ENCODE measurements at regions not wholly inside any gene's neighbourhood (a gene's known extent, or its start where the extent isn't known, plus 50 kb on each side); places are given as distances from the start of the nearest gene placed in this dataset.

DNA sequence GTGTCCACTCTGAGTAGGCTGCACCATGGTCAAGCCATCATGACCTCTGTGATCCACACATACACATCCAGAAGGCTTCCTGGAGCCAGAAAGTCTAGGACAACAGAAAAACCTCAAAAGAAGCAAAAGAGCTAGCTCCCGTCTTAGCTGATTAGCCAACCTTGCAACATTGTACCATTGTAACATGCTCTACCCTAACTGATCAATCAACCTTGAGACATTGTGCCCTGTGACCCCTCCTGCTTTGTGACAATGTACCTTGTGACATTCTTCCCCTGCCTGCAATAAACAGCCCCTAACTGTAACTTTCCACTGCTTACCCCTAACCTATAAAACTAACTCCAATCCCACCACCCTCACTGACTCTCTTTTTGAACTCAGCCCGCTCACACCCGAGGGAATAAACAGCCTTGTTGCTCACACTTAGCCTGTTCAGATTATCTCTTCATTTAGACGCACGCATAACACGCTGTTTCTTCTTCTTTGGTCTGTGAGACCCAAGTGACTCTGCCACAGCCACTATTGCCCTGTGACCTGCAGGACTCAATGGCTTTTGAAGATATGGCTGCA, 1104.6 kb downstream of the OTOL1 start:
- Histone ChIP-seq H3K27me3 (ENCODE audit: insufficient read depth, low read length) (no peaks in the 10 kb centered on the region), H3K4me1 (ENCODE audit: control insufficient read depth in 1 of 2, insufficient read depth in 2 of 2, low read length in 2 of 2) (peaks cover 0 to 5% of the 10 kb centered on the region in 2 experiments; a peak in 1 of 4 replicates), H3K9me3 (ENCODE audit: control insufficient read depth in 1 of 2, insufficient read depth in 1 of 2, low read depth in 1 of 2, low read length in 2 of 2) (no peaks in the 10 kb centered on the region), H3K79me2 (ENCODE audit: insufficient read depth, low read length) (no peaks in the 10 kb centered on the region), H3K4me2 (ENCODE audit: low read length) (no peak overlapping the region), H3K36me3 (ENCODE audit: control insufficient read depth in 1 of 2, insufficient read depth in 2 of 2, low read length in 2 of 2) (no peaks in the 10 kb centered on the region), H3K27ac (ENCODE audit: low read depth, low read length) (no peak overlapping the region), H3K9ac (ENCODE audit: low read length) (no peak overlapping the region), H3K9me2 (ENCODE audit: insufficient read depth) (no peaks in the 10 kb centered on the region), H3K4me3 (replicated peaks in 1 of 2; ENCODE audit: low read depth in 1 of 2, low read length in 2 of 2) (no peak overlapping the region), H4K20me1 (ENCODE audit: insufficient read depth) (no peaks in the 10 kb centered on the region), H2AFZ (ENCODE audit: low read depth, low read length, poor library complexity, severe bottlenecking) (no peak overlapping the region)
- ATAC-seq (no peak), DNase-seq (ENCODE audit: low read depth, low spot score) (no peak)
- RAD21 ChIA-PET (ENCODE audit: low non-redundant PET in 1 of 2, low total read pairs in 2 of 2, uncharacterized antibody in 2 of 2, unreplicated experiment in 2 of 2) = no interaction called here
- CTCF ChIA-PET = no interaction called here
- intact Hi-C loops (cut with micrococcal nuclease) = no loop called here
- no peak for TF ChIP-seq ZFX (IDR thresholded peaks at IDR 0.05)
- TF ChIP-seq SRF (IDR thresholded peaks at IDR 0.05; ENCODE audit: low read depth) = no peak
- TF ChIP-seq POLR2A (IDR thresholded peaks at IDR 0.05; ENCODE audit: borderline replicate concordance, extremely low read depth, insufficient read depth, insufficient read length) = no peak
- no peak for TF ChIP-seq ELF1 (IDR thresholded peaks at IDR 0.05; ENCODE audit: borderline replicate concordance, low read depth)
- TF ChIP-seq, protein P1, sequence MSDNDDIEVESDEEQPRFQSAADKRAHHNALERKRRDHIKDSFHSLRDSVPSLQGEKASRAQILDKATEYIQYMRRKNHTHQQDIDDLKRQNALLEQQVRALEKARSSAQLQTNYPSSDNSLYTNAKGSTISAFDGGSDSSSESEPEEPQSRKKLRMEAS (IDR thresholded peaks at IDR 0.05) = no peak
- TF ChIP-seq, protein P2, sequence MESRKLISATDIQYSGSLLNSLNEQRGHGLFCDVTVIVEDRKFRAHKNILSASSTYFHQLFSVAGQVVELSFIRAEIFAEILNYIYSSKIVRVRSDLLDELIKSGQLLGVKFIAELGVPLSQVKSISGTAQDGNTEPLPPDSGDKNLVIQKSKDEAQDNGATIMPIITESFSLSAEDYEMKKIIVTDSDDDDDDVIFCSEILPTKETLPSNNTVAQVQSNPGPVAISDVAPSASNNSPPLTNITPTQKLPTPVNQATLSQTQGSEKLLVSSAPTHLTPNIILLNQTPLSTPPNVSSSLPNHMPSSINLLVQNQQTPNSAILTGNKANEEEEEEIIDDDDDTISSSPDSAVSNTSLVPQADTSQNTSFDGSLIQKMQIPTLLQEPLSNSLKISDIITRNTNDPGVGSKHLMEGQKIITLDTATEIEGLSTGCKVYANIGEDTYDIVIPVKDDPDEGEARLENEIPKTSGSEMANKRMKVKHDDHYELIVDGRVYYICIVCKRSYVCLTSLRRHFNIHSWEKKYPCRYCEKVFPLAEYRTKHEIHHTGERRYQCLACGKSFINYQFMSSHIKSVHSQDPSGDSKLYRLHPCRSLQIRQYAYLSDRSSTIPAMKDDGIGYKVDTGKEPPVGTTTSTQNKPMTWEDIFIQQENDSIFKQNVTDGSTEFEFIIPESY (IDR thresholded peaks at IDR 0.05; ENCODE audit: extremely low read depth, insufficient replicate concordance, low read length) = no peak
- no peak for TF ChIP-seq JUND (IDR thresholded peaks at IDR 0.05)
- TF ChIP-seq EZH2phosphoT487 (IDR thresholded peaks at IDR 0.05; ENCODE audit: borderline replicate concordance) = no peak
- TF ChIP-seq SIN3A (IDR thresholded peaks at IDR 0.05; ENCODE audit: low read depth) = no peak
- TF ChIP-seq, protein P3, sequence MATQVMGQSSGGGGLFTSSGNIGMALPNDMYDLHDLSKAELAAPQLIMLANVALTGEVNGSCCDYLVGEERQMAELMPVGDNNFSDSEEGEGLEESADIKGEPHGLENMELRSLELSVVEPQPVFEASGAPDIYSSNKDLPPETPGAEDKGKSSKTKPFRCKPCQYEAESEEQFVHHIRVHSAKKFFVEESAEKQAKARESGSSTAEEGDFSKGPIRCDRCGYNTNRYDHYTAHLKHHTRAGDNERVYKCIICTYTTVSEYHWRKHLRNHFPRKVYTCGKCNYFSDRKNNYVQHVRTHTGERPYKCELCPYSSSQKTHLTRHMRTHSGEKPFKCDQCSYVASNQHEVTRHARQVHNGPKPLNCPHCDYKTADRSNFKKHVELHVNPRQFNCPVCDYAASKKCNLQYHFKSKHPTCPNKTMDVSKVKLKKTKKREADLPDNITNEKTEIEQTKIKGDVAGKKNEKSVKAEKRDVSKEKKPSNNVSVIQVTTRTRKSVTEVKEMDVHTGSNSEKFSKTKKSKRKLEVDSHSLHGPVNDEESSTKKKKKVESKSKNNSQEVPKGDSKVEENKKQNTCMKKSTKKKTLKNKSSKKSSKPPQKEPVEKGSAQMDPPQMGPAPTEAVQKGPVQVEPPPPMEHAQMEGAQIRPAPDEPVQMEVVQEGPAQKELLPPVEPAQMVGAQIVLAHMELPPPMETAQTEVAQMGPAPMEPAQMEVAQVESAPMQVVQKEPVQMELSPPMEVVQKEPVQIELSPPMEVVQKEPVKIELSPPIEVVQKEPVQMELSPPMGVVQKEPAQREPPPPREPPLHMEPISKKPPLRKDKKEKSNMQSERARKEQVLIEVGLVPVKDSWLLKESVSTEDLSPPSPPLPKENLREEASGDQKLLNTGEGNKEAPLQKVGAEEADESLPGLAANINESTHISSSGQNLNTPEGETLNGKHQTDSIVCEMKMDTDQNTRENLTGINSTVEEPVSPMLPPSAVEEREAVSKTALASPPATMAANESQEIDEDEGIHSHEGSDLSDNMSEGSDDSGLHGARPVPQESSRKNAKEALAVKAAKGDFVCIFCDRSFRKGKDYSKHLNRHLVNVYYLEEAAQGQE (IDR thresholded peaks at IDR 0.05; ENCODE audit: low read depth) = no peak
- TF ChIP-seq SP1 (IDR thresholded peaks at IDR 0.05; ENCODE audit: low read depth) = no peak
- no peak for TF ChIP-seq POLR2AphosphoS5 (IDR thresholded peaks at IDR 0.05; ENCODE audit: low read depth, low read length)
- TF ChIP-seq, protein P4, sequence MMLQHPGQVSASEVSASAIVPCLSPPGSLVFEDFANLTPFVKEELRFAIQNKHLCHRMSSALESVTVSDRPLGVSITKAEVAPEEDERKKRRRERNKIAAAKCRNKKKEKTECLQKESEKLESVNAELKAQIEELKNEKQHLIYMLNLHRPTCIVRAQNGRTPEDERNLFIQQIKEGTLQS (IDR thresholded peaks at IDR 0.05) = no peak
- POLR2A ChIA-PET = no interaction called here
- BruUV-seq (replicated peaks) = no TSS peak

Measured in HCT116 (cell line).